Osteoblast (primary cell): ENCODE measurements at regions not wholly inside any gene's neighbourhood (a gene's known extent, or its start where the extent isn't known, plus 50 kb on each side); places are given as distances from the start of the nearest gene placed in this dataset.

Experiments used
- DNase-seq: peaks from one replicate; pipeline ENCODE4 v3.0.0; 2011; ENCODE audit warnings: low spot score, mixed read lengths; ENCODE audit not compliant: insufficient read length; ENCODE audit errors: missing footprints
- H2AFZ ChIP-seq: 2 replicates; pipeline ENCODE4 v1.6.0; 2011; ENCODE audit warnings: mild to moderate bottlenecking, low read length
- H3K27ac ChIP-seq: 2 replicates; pipeline ENCODE4 v1.5.1; 2011; ENCODE audit warnings: mild to moderate bottlenecking, low read depth, low read length, moderate library complexity
- H3K27me3 ChIP-seq: 2 replicates; pipeline ENCODE4 v1.6.0; 2012; ENCODE audit warnings: mild to moderate bottlenecking, control low read depth, inconsistent platforms, low read length, moderate library complexity; ENCODE audit not compliant: insufficient read depth
- H3K36me3 ChIP-seq: 2 replicates; pipeline ENCODE4 v1.5.1; 2011; ENCODE audit warnings: mild to moderate bottlenecking, low read length, control low read depth, moderate library complexity; ENCODE audit not compliant: insufficient read depth
- H3K4me1 ChIP-seq: 2 replicates; pipeline ENCODE4 v1.5.1; 2011; ENCODE audit warnings: mild to moderate bottlenecking, low read length, control low read depth, moderate library complexity; ENCODE audit not compliant: insufficient read depth
- H3K4me2 ChIP-seq: 2 replicates; pipeline ENCODE4 v1.6.0; 2011; ENCODE audit warnings: mild to moderate bottlenecking, low read length; ENCODE audit not compliant: insufficient read depth
- H3K4me3 ChIP-seq: fragments of 200-600 bp; sonication (generic); 3 replicates; pipeline ENCODE4 v1.5.1; 2012; ENCODE audit warnings: mild to moderate bottlenecking, low read length, inconsistent platforms; ENCODE audit not compliant: insufficient read depth
- H3K79me2 ChIP-seq: 2 replicates; pipeline ENCODE4 v1.6.0; 2012; ENCODE audit warnings: mild to moderate bottlenecking, low read length, control low read depth, inconsistent platforms; ENCODE audit not compliant: insufficient read depth
- H3K9me3 ChIP-seq: 2 replicates; pipeline ENCODE4 v1.5.1; 2011; ENCODE audit warnings: low read depth, low read length, control low read depth
- H4K20me1 ChIP-seq: 2 replicates; pipeline ENCODE4 v1.6.0; 2012; ENCODE audit warnings: mild to moderate bottlenecking, low read length, control low read depth; ENCODE audit not compliant: insufficient read depth
- TF ChIP-seq, protein P1 (sequence below): IDR thresholded peaks from 2 replicates; pipeline ENCODE4 v1.5.1; 2011; ENCODE audit warnings: mild to moderate bottlenecking, low read depth, low read length, moderate library complexity; ENCODE audit errors: extremely low read depth

DNA sequence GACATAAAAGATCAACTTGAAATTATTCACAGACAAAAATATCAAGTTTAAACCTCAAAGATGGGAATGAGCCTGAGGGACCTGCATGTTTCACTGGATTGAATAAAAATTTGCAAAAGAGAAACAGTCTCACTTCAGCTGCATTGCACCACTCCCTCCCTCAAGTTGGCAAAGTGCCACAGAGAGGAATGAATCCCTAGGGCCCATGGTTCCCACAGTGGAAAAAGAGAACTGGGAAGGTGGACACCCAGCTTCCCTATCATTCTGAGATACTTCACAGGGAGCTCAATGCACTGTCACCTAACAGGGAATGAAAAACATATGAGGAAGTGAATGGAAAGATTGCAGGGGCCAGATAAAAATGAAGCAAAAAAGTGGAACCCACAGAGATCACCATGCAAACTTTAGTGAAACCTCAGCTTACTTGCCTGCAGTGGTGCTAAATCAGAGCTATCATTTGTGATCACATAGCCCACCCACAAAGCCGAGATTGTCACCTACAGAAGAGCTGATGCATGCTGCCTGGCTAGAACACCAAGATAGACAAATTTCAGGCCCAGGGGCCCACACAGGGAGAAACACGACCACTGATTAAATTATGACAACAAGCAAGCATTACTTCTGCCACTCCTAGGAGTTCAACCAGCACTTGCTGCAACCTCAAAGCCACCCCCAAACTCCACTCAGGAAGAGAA, 911.3 kb downstream of the LRFN5 start:
- no peak overlapping the region for H3K4me3 ChIP-seq
- H2AFZ ChIP-seq: no peak overlapping the region
- H3K27me3 ChIP-seq: no peaks in the 10 kb centered on the region
- H3K9me3 ChIP-seq: no peaks in the 10 kb centered on the region
- H3K27ac ChIP-seq: no peak overlapping the region
- no peaks in the 10 kb centered on the region for H3K79me2 ChIP-seq
- TF ChIP-seq, protein P1, sequence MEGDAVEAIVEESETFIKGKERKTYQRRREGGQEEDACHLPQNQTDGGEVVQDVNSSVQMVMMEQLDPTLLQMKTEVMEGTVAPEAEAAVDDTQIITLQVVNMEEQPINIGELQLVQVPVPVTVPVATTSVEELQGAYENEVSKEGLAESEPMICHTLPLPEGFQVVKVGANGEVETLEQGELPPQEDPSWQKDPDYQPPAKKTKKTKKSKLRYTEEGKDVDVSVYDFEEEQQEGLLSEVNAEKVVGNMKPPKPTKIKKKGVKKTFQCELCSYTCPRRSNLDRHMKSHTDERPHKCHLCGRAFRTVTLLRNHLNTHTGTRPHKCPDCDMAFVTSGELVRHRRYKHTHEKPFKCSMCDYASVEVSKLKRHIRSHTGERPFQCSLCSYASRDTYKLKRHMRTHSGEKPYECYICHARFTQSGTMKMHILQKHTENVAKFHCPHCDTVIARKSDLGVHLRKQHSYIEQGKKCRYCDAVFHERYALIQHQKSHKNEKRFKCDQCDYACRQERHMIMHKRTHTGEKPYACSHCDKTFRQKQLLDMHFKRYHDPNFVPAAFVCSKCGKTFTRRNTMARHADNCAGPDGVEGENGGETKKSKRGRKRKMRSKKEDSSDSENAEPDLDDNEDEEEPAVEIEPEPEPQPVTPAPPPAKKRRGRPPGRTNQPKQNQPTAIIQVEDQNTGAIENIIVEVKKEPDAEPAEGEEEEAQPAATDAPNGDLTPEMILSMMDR: no peak
- no peak for DNase-seq
- no peak overlapping the region for H3K4me2 ChIP-seq
- H4K20me1 ChIP-seq: no peaks in the 10 kb centered on the region
- no peaks in the 10 kb centered on the region for H3K4me1 ChIP-seq
- no peaks in the 10 kb centered on the region for H3K36me3 ChIP-seq

DNA sequence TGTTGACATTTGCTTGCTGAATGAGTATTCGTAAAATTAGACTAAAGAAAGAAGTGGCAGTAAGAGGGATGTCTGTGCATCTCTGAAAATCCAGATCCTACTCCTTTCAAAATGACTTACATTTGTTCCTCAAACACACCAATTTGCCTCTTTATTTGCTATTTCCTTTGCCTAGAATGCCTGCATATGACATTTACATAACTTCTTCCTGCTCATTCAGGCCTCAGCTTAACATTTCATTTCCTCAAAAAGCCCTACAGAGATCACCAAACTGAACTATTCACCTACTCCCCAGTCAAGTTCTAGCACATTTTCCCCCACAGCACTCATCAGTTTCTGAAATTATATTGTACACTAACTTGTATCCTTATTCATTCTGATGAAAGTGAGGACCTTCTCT, 907.2 kb downstream of the LRFN5 start:
- TF ChIP-seq, protein P1: no peak
- Histone ChIP-seq H3K4me1 (no peaks in the 10 kb centered on the region), H3K9me3 (no peaks in the 10 kb centered on the region), H2AFZ (no peak overlapping the region), H3K79me2 (no peaks in the 10 kb centered on the region), H3K36me3 (no peaks in the 10 kb centered on the region), H3K4me2 (no peak overlapping the region), H3K27ac (no peak overlapping the region), H3K4me3 (no peak overlapping the region), H3K27me3 (no peaks in the 10 kb centered on the region), H4K20me1 (no peaks in the 10 kb centered on the region)
- no peak for DNase-seq

DNA sequence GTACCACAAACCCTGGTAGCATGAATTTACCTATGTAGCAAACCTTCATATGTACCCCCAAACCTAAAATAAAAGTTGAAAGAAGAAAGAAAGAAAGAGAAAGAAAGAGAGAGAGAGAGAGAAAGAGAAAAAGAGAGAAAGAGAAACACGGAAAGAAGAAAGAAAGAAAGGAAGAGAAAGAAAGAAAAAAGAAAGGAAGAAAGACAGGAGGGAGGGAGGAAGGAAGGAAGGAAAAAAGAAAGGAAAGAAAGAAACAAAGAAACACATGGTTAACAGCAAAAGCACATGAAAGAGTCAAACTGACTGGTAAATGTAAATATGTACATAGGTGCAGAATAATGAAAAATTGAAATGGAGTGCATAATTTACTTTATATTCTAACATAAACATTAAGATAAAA, 903.4 kb downstream of the LRFN5 start:
- no peaks in the 10 kb centered on the region for H3K27me3 ChIP-seq
- no peaks in the 10 kb centered on the region for H3K9me3 ChIP-seq
- no peak overlapping the region for H2AFZ ChIP-seq
- H4K20me1 ChIP-seq: no peaks in the 10 kb centered on the region
- H3K27ac ChIP-seq: no peak overlapping the region
- H3K4me3 ChIP-seq: no peak overlapping the region
- TF ChIP-seq, protein P1: no peak
- no peaks in the 10 kb centered on the region for H3K4me1 ChIP-seq
- no peak for DNase-seq
- no peak overlapping the region for H3K4me2 ChIP-seq
- H3K36me3 ChIP-seq: no peaks in the 10 kb centered on the region
- H3K79me2 ChIP-seq: no peaks in the 10 kb centered on the region

DNA sequence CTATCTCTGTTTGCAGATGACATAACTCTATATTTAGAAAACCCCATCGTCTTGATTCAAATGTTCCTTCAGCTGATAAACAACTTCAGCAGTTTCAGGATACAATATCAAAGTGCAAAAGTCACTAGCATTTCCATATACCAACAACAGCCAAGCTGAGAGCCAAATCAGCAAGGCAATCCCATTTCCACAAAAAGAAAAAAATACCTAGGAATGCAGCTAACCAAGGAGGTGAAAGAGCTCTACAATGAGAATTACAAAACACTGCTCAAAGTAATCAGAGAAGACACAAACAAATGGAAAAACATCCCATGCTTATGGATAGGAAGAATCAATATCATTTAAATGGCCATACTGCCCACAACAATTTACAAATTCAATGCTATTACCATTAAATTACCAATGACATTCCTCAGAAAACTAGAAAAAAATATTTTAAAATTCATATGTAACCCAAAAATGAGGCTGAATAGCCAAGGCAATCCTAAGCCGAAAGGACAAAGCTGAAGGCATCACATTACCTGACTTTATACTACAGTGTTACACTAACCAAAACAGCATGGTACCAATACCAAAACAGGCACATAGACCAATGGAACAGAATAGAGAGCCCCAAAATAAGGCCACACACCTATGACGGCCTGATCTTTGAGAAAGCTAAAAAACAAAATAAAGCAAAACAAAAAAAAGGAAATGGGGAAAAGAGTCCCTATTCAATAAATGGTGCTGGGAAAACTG, 901.7 kb downstream of the LRFN5 start:
- H3K4me3 ChIP-seq: no peak overlapping the region
- TF ChIP-seq, protein P1: no peak

More for the DNA sequence above, 901.7 kb downstream of the LRFN5 start:
- Histone ChIP-seq H4K20me1 (no peaks in the 10 kb centered on the region), H3K27me3 (no peaks in the 10 kb centered on the region), H2AFZ (no peak overlapping the region), H3K36me3 (no peaks in the 10 kb centered on the region), H3K27ac (no peak overlapping the region), H3K79me2 (no peaks in the 10 kb centered on the region), H3K4me1 (no peaks in the 10 kb centered on the region), H3K9me3 (no peaks in the 10 kb centered on the region), H3K4me2 (no peak overlapping the region)
- DNase-seq: no peak
